ENCODE measurements at regions not wholly inside any gene's neighbourhood (a gene's known extent, or its start where the extent isn't known, plus 50 kb on each side); places are given as distances from the start of the nearest gene placed in this dataset.

- intact Hi-C loops (cut with DNase I), result no loop called here
- Histone ChIP-seq H3K27me3 (peaks cover 0 to 51% (median 0%) of the 10 kb centered on the region in 4 donors), H3K36me3 (no peaks in the 10 kb centered on the region), H3K9me3 (no peaks in the 10 kb centered on the region), H3K4me3 (no peak overlapping the region), H3K27ac (no peak overlapping the region), H3K4me1 (no peaks in the 10 kb centered on the region)
- TF ChIP-seq, protein P1, sequence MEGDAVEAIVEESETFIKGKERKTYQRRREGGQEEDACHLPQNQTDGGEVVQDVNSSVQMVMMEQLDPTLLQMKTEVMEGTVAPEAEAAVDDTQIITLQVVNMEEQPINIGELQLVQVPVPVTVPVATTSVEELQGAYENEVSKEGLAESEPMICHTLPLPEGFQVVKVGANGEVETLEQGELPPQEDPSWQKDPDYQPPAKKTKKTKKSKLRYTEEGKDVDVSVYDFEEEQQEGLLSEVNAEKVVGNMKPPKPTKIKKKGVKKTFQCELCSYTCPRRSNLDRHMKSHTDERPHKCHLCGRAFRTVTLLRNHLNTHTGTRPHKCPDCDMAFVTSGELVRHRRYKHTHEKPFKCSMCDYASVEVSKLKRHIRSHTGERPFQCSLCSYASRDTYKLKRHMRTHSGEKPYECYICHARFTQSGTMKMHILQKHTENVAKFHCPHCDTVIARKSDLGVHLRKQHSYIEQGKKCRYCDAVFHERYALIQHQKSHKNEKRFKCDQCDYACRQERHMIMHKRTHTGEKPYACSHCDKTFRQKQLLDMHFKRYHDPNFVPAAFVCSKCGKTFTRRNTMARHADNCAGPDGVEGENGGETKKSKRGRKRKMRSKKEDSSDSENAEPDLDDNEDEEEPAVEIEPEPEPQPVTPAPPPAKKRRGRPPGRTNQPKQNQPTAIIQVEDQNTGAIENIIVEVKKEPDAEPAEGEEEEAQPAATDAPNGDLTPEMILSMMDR (IDR thresholded peaks at IDR 0.05), result no peak
- TF ChIP-seq POLR2A (IDR thresholded peaks at IDR 0.05), result no peak
- 82 to 85% methylated on average over 8 of the region's 8 CpGs for WGBS, 2 donors
- DNase-seq, result no peak
Observed at GRCh38 chr10:28790146-28790545, 112.8 kb downstream of the BAMBI start.

DNA sequence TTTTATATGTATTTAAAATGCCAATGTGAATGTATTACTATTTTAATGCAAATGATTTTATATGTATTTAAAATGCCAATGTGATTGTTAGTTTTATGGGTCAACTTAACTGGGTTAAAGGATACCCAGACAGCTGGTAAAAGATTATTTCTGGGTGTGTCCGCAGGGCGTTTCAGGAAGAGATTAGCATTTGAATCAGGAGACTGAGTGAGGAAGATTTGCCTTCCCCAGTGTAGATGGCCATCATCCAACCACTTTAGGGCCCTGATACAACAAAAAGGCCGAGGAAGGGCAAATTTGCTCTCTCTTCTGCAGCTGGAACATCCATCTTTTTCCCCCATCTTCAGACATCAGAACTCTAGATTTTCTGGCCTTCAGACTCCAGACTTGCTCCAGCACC is 116.2 kb downstream of the BAMBI start:
- WGBS, 2 donors, result 60 to 65% methylated on average over 3 of the region's 3 CpGs

GRCh38 chr10:28794986-28795385 is 117.7 kb downstream of the BAMBI start:
- WGBS, 2 donors, result 79 to 91% methylated on average over 1 to 3 of the region's 3 CpGs
- intact Hi-C loops (cut with DNase I), result no loop called here
- peaks cover 0 to 24% (median 0%) of the 10 kb centered on the region in 4 donors for H3K27me3 ChIP-seq
- no peak for DNase-seq
- no peak overlapping the region for H3K4me3 ChIP-seq
- no peaks in the 10 kb centered on the region for H3K9me3 ChIP-seq
- no peak overlapping the region for H3K27ac ChIP-seq
- no peak for TF ChIP-seq POLR2A (IDR thresholded peaks at IDR 0.05)
- TF ChIP-seq, protein P1 (IDR thresholded peaks at IDR 0.05), result no peak
- no peaks in the 10 kb centered on the region for H3K4me1 ChIP-seq
- no peaks in the 10 kb centered on the region for H3K36me3 ChIP-seq

More for the DNA sequence above, 116.2 kb downstream of the BAMBI start:
- Histone ChIP-seq H3K27ac (no peak overlapping the region), H3K9me3 (no peaks in the 10 kb centered on the region), H3K36me3 (no peaks in the 10 kb centered on the region), H3K4me1 (no peaks in the 10 kb centered on the region), H3K4me3 (no peak overlapping the region), H3K27me3 (peaks cover 0 to 32% (median 0%) of the 10 kb centered on the region in 4 donors)
- no peak for TF ChIP-seq POLR2A (IDR thresholded peaks at IDR 0.05)
- TF ChIP-seq, protein P1 (IDR thresholded peaks at IDR 0.05), result no peak
- intact Hi-C loops (cut with DNase I), result no loop called here
- no peak for DNase-seq

DNA sequence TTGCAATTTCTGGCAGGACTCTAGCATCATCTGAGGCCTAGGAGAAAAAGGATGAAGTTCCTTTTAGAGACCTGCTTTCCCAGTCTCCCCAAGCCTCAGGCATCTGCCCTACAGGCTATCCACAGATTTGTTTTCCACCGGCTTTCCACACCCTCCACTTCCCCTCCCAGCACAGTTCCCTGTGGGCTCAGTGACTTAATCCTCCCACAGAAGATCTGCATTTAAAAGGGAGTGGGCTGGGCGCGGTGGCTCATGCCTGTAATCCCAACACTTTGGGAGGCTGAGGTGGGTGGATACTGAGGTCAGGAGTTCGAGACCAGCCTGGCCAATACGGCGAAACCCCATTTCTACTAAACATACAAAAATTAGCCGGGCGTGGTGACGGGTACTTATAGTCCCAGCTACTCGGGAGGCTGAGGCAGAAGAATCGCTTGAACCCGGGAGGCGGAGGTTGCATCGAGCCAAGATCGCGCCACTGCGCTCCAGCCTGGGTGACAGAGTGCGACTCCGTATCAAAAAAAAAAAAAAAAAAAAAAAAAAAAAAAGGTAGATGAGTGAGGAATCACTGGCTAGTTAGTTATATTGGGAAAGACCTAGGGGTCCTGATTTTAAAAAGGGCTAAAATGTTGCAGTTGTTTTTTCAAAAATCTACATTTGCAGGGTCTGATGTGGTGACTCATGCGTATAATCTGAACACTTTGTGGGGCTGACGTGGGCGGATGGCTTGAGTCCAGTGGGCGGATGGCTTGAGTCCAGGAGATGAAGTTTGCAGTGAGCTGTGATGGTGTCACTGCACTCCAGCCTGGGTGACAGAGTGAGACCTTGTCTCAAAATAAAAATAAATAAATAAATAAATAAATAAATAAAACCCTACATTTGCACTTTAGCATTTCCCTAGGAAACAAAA is 119.5 kb downstream of the BAMBI start:
- H3K27ac ChIP-seq, result no peak overlapping the region
- H3K27me3 ChIP-seq, result peaks cover 0 to 7% (median 0%) of the 10 kb centered on the region in 4 donors
- no peaks in the 10 kb centered on the region for H3K4me1 ChIP-seq
- no peaks in the 10 kb centered on the region for H3K36me3 ChIP-seq
- no peak overlapping the region for H3K4me3 ChIP-seq
- 72 to 86% methylated on average over 10 to 23 of the region's 23 CpGs for WGBS, 2 donors
- no peaks in the 10 kb centered on the region for H3K9me3 ChIP-seq
- TF ChIP-seq POLR2A (IDR thresholded peaks at IDR 0.05), result no peak
- TF ChIP-seq, protein P1 (IDR thresholded peaks at IDR 0.05), result no peak
- intact Hi-C loops (cut with DNase I), result no loop called here
- no peak for DNase-seq

DNA sequence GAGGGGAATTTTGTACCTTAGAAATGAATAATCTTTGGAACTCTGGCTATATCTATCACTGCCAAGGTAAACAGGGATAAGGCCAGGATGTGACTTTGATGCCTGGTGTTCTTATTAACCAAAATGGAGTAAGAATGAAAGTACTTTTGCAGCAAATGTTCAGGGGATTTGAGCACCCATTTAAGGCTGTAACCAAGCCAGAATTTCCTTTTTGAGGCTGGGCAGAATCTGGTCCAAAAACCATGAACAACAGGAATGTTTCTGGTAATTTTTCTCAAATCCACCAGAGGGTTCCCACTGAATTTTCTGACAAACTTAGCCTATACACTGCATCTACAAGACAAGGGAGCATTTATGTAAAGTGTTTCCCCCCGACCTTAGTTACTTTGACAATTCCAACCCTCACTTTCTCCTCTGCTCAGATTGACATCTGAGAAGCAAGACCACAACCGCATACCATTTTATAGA is 120.6 kb downstream of the BAMBI start:
- intact Hi-C loops (cut with DNase I), result no loop called here
- Histone ChIP-seq H3K27ac (no peak overlapping the region), H3K27me3 (no peaks in the 10 kb centered on the region), H3K9me3 (no peaks in the 10 kb centered on the region), H3K4me3 (no peak overlapping the region), H3K4me1 (no peaks in the 10 kb centered on the region), H3K36me3 (no peaks in the 10 kb centered on the region)
- no peak for TF ChIP-seq POLR2A (IDR thresholded peaks at IDR 0.05)
- TF ChIP-seq, protein P1 (IDR thresholded peaks at IDR 0.05), result no peak
- 25 to 69% methylated on average over 2 of the region's 2 CpGs for WGBS, 2 donors
- no peak for DNase-seq

Data from esophagus squamous epithelium (tissue), 5 donors.